ENCODE measurements at regions not wholly inside any gene's neighbourhood (a gene's known extent, or its start where the extent isn't known, plus 50 kb on each side); places are given as distances from the start of the nearest gene placed in this dataset.
"Not testable (repeated sequence)": the region's sequence is repeated elsewhere in the genome, so short reads cannot be mapped to it uniquely, and the experiment has no call there.

DNA sequence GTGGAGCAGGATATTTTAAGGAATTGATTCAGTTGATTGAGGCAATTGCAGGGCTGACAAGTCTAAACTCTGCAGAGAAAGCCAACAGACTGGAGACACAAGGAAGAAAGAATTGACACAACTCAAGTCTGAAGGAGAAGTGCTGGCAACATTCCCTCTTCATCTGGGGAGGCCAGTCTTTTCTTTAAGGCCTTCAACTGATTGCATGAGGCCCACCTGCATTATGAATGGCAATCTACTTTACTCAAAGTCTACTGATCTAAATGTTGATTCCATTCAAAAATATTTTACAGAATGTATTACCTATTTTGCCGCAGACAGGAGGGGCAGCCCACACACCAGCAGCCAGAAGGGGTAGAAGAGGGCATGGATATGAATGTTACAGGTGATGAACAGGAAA is 425.2 kb downstream of the PCDH10 start:
- H3K27me3 ChIP-seq (ENCODE audit: control insufficient read depth, insufficient read depth, low read length), result no peaks in the 10 kb centered on the region
- no peaks in the 10 kb centered on the region for H3K9me3 ChIP-seq (ENCODE audit: control insufficient read depth, low read depth, low read length)
- DNase-seq, result no peak
- no CpG with 5 or more reads among the region's 1 CpG for WGBS (ENCODE audit: insufficient coverage, low lambda C conversion rate)
- H3K27ac ChIP-seq (ENCODE audit: low read length), result no peak overlapping the region
- H3K36me3 ChIP-seq (ENCODE audit: control insufficient read depth, insufficient read depth, low read length), result no peaks in the 10 kb centered on the region
- H3K4me3 ChIP-seq (ENCODE audit: low read length), result no peak overlapping the region
- H3K4me1 ChIP-seq (ENCODE audit: control insufficient read depth, insufficient read depth, low read length), result no peaks in the 10 kb centered on the region

DNA sequence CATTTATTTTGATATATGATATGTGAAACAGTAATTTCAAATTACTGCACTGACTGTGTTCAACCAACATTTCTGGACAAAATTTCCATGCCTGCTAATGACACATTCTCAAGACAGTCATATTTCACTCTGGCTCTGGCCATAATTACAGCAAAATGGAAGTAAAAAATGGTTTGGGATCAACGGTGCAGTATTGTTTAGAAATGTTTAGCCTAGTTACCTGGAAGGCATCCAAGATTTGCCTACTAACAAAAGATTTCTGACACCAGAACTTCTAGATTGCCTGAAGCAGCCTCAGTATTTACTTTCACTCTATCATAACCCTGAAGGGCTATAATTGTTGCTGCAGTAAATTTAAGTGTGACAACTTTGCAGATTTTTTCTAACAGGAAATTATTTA is 416.3 kb downstream of the PCDH10 start:
- Histone ChIP-seq H3K4me3 (ENCODE audit: low read length) (no peak overlapping the region), H3K27me3 (ENCODE audit: control insufficient read depth, insufficient read depth, low read length) (no peaks in the 10 kb centered on the region), H3K36me3 (ENCODE audit: control insufficient read depth, insufficient read depth, low read length) (no peaks in the 10 kb centered on the region), H3K9me3 (ENCODE audit: control insufficient read depth, low read depth, low read length) (no peaks in the 10 kb centered on the region), H3K27ac (ENCODE audit: low read length) (no peak overlapping the region), H3K4me1 (ENCODE audit: control insufficient read depth, insufficient read depth, low read length) (no peaks in the 10 kb centered on the region)
- peak in 1 of 2 donors; percentile 11 for DNase-seq
- WGBS (ENCODE audit: insufficient coverage, low lambda C conversion rate), result no CpG with 5 or more reads among the region's 1 CpG

DNA sequence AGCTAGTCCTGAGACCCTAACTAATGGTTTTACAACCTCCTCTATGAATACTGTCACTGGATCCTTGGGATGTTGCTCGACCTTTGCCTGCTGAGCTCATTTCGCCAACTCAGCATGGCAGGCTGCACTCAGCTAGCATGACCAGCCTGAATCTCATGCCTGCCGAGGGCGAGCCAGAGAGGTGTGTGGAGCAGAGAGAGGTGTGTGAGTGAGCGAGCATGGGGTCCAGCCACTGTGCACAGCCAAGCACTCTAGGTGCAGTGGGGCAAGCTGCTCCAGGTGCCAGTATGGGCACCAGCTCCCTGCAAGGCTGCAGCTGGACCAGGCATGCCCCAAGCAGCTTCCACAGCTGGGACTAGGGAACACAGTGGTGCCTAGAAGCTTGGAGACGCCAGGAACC is 410.9 kb downstream of the PCDH10 start:
- DNase-seq, result peak; percentile 59 to 67
- peaks cover 2% of the 10 kb centered on the region for H3K4me1 ChIP-seq (ENCODE audit: control insufficient read depth, insufficient read depth, low read length)
- WGBS (ENCODE audit: insufficient coverage, low lambda C conversion rate), result no CpG with 5 or more reads among the region's 6 CpGs
- H3K9me3 ChIP-seq (ENCODE audit: control insufficient read depth, low read depth, low read length), result no peaks in the 10 kb centered on the region
- peak overlapping the region; percentile 13 for H3K27ac ChIP-seq (ENCODE audit: low read length)
- no peaks in the 10 kb centered on the region for H3K27me3 ChIP-seq (ENCODE audit: control insufficient read depth, insufficient read depth, low read length)
- H3K36me3 ChIP-seq (ENCODE audit: control insufficient read depth, insufficient read depth, low read length), result no peaks in the 10 kb centered on the region
- no peak overlapping the region for H3K4me3 ChIP-seq (ENCODE audit: low read length)

DNA sequence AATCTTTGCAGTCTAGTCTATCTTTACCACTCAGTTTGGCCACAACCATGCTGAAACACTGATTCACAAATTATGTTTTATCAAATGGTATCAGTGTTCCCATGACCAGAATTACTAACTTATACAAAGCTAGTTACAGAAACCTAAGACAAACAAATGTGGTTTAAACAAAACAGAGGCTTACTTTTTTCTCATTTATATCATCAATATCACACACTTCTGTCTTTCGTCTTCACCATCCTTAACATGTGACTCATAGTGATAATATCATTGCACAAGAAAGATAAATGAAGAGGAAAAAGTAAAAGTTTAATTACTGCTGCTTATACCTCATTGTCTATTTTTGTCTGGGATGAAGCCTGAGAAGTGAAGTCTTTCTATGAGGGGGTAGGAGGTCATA is 406.6 kb downstream of the PCDH10 start:
- DNase-seq, result no peak
- H3K36me3 ChIP-seq (ENCODE audit: control insufficient read depth, insufficient read depth, low read length), result no peaks in the 10 kb centered on the region
- no peaks in the 10 kb centered on the region for H3K27me3 ChIP-seq (ENCODE audit: control insufficient read depth, insufficient read depth, low read length)
- peaks cover 2% of the 10 kb centered on the region for H3K4me1 ChIP-seq (ENCODE audit: control insufficient read depth, insufficient read depth, low read length)
- no peak overlapping the region for H3K27ac ChIP-seq (ENCODE audit: low read length)
- no peak overlapping the region for H3K4me3 ChIP-seq (ENCODE audit: low read length)
- H3K9me3 ChIP-seq (ENCODE audit: control insufficient read depth, low read depth, low read length), result no peaks in the 10 kb centered on the region
- whole genome bisulfite sequencing (ENCODE audit: insufficient coverage, low lambda C conversion rate), result no CpG with 5 or more reads among the region's 1 CpG

DNA sequence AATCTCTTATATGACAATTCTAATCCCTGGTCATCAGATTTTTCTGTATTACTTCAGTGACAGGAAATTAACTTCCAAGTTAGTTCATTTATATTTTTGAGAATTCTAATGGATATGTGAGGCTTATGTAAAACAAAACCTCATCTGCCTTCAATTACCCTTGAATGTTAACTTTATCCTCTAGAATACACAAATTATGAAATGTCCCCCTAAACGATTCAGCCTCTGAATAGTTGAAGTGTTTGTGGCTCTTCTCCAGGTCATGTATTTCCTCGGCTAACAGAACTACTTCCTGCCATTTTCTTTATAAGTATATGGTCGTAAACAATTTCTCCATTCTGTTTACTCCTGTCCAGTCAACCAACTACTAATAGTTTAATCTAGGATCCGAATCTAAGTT is 401.3 kb downstream of the PCDH10 start:
- WGBS (ENCODE audit: insufficient coverage, low lambda C conversion rate), result 73% methylated on average over 3 of the region's 4 CpGs
- DNase-seq, result no peak
- H3K4me3 ChIP-seq (ENCODE audit: low read length), result no peak overlapping the region
- no peak overlapping the region for H3K27ac ChIP-seq (ENCODE audit: low read length)
- no peaks in the 10 kb centered on the region for H3K36me3 ChIP-seq (ENCODE audit: control insufficient read depth, insufficient read depth, low read length)
- H3K27me3 ChIP-seq (ENCODE audit: control insufficient read depth, insufficient read depth, low read length), result no peaks in the 10 kb centered on the region
- H3K4me1 ChIP-seq (ENCODE audit: control insufficient read depth, insufficient read depth, low read length), result no peaks in the 10 kb centered on the region
- no peaks in the 10 kb centered on the region for H3K9me3 ChIP-seq (ENCODE audit: control insufficient read depth, low read depth, low read length)

DNA sequence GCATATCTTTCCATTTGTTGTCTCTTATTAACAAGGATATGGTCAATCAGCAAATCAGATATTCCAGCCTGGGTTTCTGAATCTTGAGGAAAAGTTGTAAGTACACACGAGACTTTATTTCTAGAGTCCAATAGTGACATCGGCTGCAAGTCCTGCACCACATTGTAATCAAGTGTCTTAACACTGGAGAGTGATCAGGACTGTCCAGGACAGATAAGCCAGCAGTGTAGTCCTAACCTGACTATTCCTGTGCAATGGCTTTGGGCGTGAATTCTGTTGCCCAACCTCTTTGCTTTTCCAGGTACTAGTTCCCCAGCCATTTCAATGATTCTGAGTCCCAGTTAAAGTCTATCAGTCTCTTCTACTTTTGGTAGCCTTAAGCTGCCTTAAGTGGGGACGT is 395.0 kb downstream of the PCDH10 start:
- no peaks in the 10 kb centered on the region for H3K9me3 ChIP-seq (ENCODE audit: control insufficient read depth, low read depth, low read length)
- no peak for DNase-seq
- H3K36me3 ChIP-seq (ENCODE audit: control insufficient read depth, insufficient read depth, low read length), result no peaks in the 10 kb centered on the region
- H3K4me1 ChIP-seq (ENCODE audit: control insufficient read depth, insufficient read depth, low read length), result no peaks in the 10 kb centered on the region
- H3K27me3 ChIP-seq (ENCODE audit: control insufficient read depth, insufficient read depth, low read length), result no peaks in the 10 kb centered on the region
- H3K27ac ChIP-seq (ENCODE audit: low read length), result no peak overlapping the region
- no peak overlapping the region for H3K4me3 ChIP-seq (ENCODE audit: low read length)
- WGBS (ENCODE audit: insufficient coverage, low lambda C conversion rate), result 100% methylated on average over 1 of the region's 4 CpGs

- 74% methylated on average over 3 of the region's 4 CpGs for WGBS (ENCODE audit: insufficient coverage, low lambda C conversion rate)
- no peaks in the 10 kb centered on the region for H3K9me3 ChIP-seq (ENCODE audit: control insufficient read depth, low read depth, low read length)
- no peaks in the 10 kb centered on the region for H3K27me3 ChIP-seq (ENCODE audit: control insufficient read depth, insufficient read depth, low read length)
Measured at GRCh38 chr4:133537780-133538281, 388.7 kb downstream of the PCDH10 start.

GRCh38 chr4:133534224-133534623 is 385.1 kb downstream of the PCDH10 start:
- not testable (repeated sequence) for H3K9me3 ChIP-seq (ENCODE audit: control insufficient read depth, low read depth, low read length); H3K4me3 ChIP-seq (ENCODE audit: low read length); H3K27me3 ChIP-seq (ENCODE audit: control insufficient read depth, insufficient read depth, low read length); DNase-seq; H3K4me1 ChIP-seq (ENCODE audit: control insufficient read depth, insufficient read depth, low read length); H3K27ac ChIP-seq (ENCODE audit: low read length); H3K36me3 ChIP-seq (ENCODE audit: control insufficient read depth, insufficient read depth, low read length)
- WGBS (ENCODE audit: insufficient coverage, low lambda C conversion rate), result 44% methylated on average over 2 of the region's 6 CpGs

More at GRCh38 chr4:133537780-133538281, 388.7 kb downstream of the PCDH10 start:
- Histone ChIP-seq H3K36me3 (ENCODE audit: control insufficient read depth, insufficient read depth, low read length) (no peaks in the 10 kb centered on the region), H3K4me1 (ENCODE audit: control insufficient read depth, insufficient read depth, low read length) (no peaks in the 10 kb centered on the region), H3K4me3 (ENCODE audit: low read length) (no peak overlapping the region), H3K27ac (ENCODE audit: low read length) (no peak overlapping the region)
- DNase-seq, result no peak

- H3K9me3 ChIP-seq (ENCODE audit: control insufficient read depth, low read depth, low read length), result no peaks in the 10 kb centered on the region
- no CpG with 5 or more reads among the region's 1 CpG for WGBS (ENCODE audit: insufficient coverage, low lambda C conversion rate)
Measured at GRCh38 chr4:133524369-133524768, 375.3 kb downstream of the PCDH10 start.

DNA sequence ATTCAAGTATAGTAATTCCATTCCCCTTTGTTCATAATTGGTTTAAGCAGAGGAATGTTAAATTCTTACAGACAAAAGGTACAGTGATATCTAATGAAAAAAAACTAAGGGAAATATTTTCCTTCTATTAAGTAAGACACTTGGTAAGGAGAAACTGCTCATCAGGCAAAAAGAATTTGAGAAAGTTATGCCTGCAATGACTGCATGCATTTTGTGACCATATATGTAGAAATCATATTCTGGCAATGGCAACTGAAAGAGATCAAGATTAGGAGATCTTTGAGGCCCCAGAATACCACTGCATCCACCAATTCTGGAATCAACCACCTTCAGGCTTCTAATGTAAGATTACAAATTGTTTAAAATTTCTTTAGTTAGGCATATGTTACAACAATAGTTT is 364.8 kb downstream of the PCDH10 start:
- Histone ChIP-seq H3K9me3 (ENCODE audit: control insufficient read depth, low read depth, low read length) (no peaks in the 10 kb centered on the region), H3K27me3 (ENCODE audit: control insufficient read depth, insufficient read depth, low read length) (no peaks in the 10 kb centered on the region), H3K36me3 (ENCODE audit: control insufficient read depth, insufficient read depth, low read length) (no peaks in the 10 kb centered on the region), H3K27ac (ENCODE audit: low read length) (no peak overlapping the region), H3K4me1 (ENCODE audit: control insufficient read depth, insufficient read depth, low read length) (no peaks in the 10 kb centered on the region), H3K4me3 (ENCODE audit: low read length) (no peak overlapping the region)
- no peak for DNase-seq

More at GRCh38 chr4:133524369-133524768, 375.3 kb downstream of the PCDH10 start:
- Histone ChIP-seq H3K27me3 (ENCODE audit: control insufficient read depth, insufficient read depth, low read length) (no peaks in the 10 kb centered on the region), H3K4me3 (ENCODE audit: low read length) (no peak overlapping the region), H3K27ac (ENCODE audit: low read length) (no peak overlapping the region), H3K4me1 (ENCODE audit: control insufficient read depth, insufficient read depth, low read length) (no peaks in the 10 kb centered on the region), H3K36me3 (ENCODE audit: control insufficient read depth, insufficient read depth, low read length) (no peaks in the 10 kb centered on the region)
- no peak for DNase-seq

- Histone ChIP-seq H3K4me1 (ENCODE audit: control insufficient read depth, insufficient read depth, low read length) (no peaks in the 10 kb centered on the region), H3K4me3 (ENCODE audit: low read length) (no peak overlapping the region), H3K27ac (ENCODE audit: low read length) (no peak overlapping the region), H3K9me3 (ENCODE audit: control insufficient read depth, low read depth, low read length) (no peaks in the 10 kb centered on the region), H3K36me3 (ENCODE audit: control insufficient read depth, insufficient read depth, low read length) (no peaks in the 10 kb centered on the region), H3K27me3 (ENCODE audit: control insufficient read depth, insufficient read depth, low read length) (no peaks in the 10 kb centered on the region)
- 85% methylated on average over 4 of the region's 6 CpGs for WGBS (ENCODE audit: insufficient coverage, low lambda C conversion rate)
- no peak for DNase-seq
Measured at GRCh38 chr4:133498149-133498548, 349.1 kb downstream of the PCDH10 start.

Data from large intestine (tissue), 3 donors.